Upper lobe of right lung (tissue), 1 donor: ENCODE measurements at regions not wholly inside any gene's neighbourhood (a gene's known extent, or its start where the extent isn't known, plus 50 kb on each side); places are given as distances from the start of the nearest gene placed in this dataset.

Experiments used
- ATAC-seq: fragments of 200-7000 bp; cut with Tn5 transposase; one replicate; pipeline ENCODE4 v1.9.1; 2020; ENCODE audit warnings: mild to moderate bottlenecking, moderate library complexity
- DNase-seq: peaks from one replicate; pipeline ENCODE4 v3.0.0-alpha.2; 2020
- H3K27ac ChIP-seq: fragments of 200-600 bp; one replicate; pipeline ENCODE4 v1.8.0; 2022
- H3K27me3 ChIP-seq: fragments of 200-600 bp; one replicate; pipeline ENCODE4 v1.8.0; 2022; ENCODE audit warnings: mild to moderate bottlenecking
- H3K36me3 ChIP-seq: fragments of 200-600 bp; one replicate; pipeline ENCODE4 v1.8.0; 2022
- H3K4me1 ChIP-seq: fragments of 200-600 bp; one replicate; pipeline ENCODE4 v1.8.0; 2022
- H3K4me3 ChIP-seq: fragments of 200-600 bp; one replicate; pipeline ENCODE4 v1.8.0; 2022; ENCODE audit warnings: mild to moderate bottlenecking
- H3K9me3 ChIP-seq: fragments of 200-600 bp; one replicate; pipeline ENCODE4 v1.8.0; 2022
- CTCF ChIP-seq: fragments of 200-600 bp; IDR thresholded peaks from one replicate; pipeline ENCODE4 v1.8.0; 2022; ENCODE audit warnings: antibody characterized with exemption
- intact Hi-C: fragments of 100-400 bp; cut with DNase I; formaldehyde crosslinking; loops from one replicate; pipeline ENCODE4 v1.11.0; 2022
- donor health status: DM: no; HTN: yes; CAD: no; lungs with severe emphysema.

GRCh38 chr13:104008075-104008474, 941.9 kb upstream of the SLC10A2 start:
- intact Hi-C loops: no loop called here
- no peaks in the 10 kb centered on the region for H3K36me3 ChIP-seq
- DNase-seq (no peak), ATAC-seq (no peak)
- no peaks in the 10 kb centered on the region for H3K4me1 ChIP-seq
- TF ChIP-seq CTCF: no peak
- no peaks in the 10 kb centered on the region for H3K27me3 ChIP-seq
- no peak overlapping the region for H3K27ac ChIP-seq
- no peak overlapping the region for H3K4me3 ChIP-seq
- H3K9me3 ChIP-seq: no peaks in the 10 kb centered on the region

- H3K9me3 ChIP-seq: no peaks in the 10 kb centered on the region
- H3K27me3 ChIP-seq: no peaks in the 10 kb centered on the region
- H3K4me1 ChIP-seq: no peaks in the 10 kb centered on the region
- H3K4me3 ChIP-seq: no peak overlapping the region
- no peak overlapping the region for H3K27ac ChIP-seq
- intact Hi-C loops: no loop called here
- no peak for DNase-seq
- TF ChIP-seq CTCF: no peak
- no peaks in the 10 kb centered on the region for H3K36me3 ChIP-seq
- no peak for ATAC-seq
These were observed 940.4 kb upstream of the SLC10A2 start for GRCh38 chr13:104006625-104007075.

GRCh38 chr13:104004572-104004971, 938.4 kb upstream of the SLC10A2 start:
- no peaks in the 10 kb centered on the region for H3K9me3 ChIP-seq
- H3K36me3 ChIP-seq: no peaks in the 10 kb centered on the region
- TF ChIP-seq CTCF: no peak
- intact Hi-C loops: no loop called here
- H3K27me3 ChIP-seq: no peaks in the 10 kb centered on the region
- no peak for ATAC-seq
- H3K27ac ChIP-seq: no peak overlapping the region
- no peak for DNase-seq
- H3K4me1 ChIP-seq: no peaks in the 10 kb centered on the region
- H3K4me3 ChIP-seq: no peak overlapping the region

GRCh38 chr13:104002216-104002615, 936.0 kb upstream of the SLC10A2 start:
- TF ChIP-seq CTCF: no peak
- Histone ChIP-seq H3K4me1 (no peaks in the 10 kb centered on the region), H3K36me3 (no peaks in the 10 kb centered on the region), H3K27me3 (no peaks in the 10 kb centered on the region), H3K4me3 (no peak overlapping the region), H3K9me3 (no peaks in the 10 kb centered on the region), H3K27ac (no peak overlapping the region)
- intact Hi-C loops: no loop called here
- no peak for DNase-seq
- no peak for ATAC-seq

GRCh38 chr13:104001766-104002165, 935.5 kb upstream of the SLC10A2 start:
- no peaks in the 10 kb centered on the region for H3K4me1 ChIP-seq
- intact Hi-C loops: no loop called here
- no peak for TF ChIP-seq CTCF

GRCh38 chr13:103996733-103997132, 930.5 kb upstream of the SLC10A2 start:
- DNase-seq: no peak
- Histone ChIP-seq H3K4me3 (no peak overlapping the region), H3K9me3 (no peaks in the 10 kb centered on the region), H3K4me1 (no peaks in the 10 kb centered on the region), H3K36me3 (no peaks in the 10 kb centered on the region), H3K27ac (no peak overlapping the region), H3K27me3 (no peaks in the 10 kb centered on the region)
- ATAC-seq: no peak
- TF ChIP-seq CTCF: no peak
- intact Hi-C loops: no loop called here

More at GRCh38 chr13:104001766-104002165, 935.5 kb upstream of the SLC10A2 start:
- no peaks in the 10 kb centered on the region for H3K27me3 ChIP-seq
- no peak for ATAC-seq
- H3K9me3 ChIP-seq: no peaks in the 10 kb centered on the region
- DNase-seq: no peak
- no peaks in the 10 kb centered on the region for H3K36me3 ChIP-seq
- no peak overlapping the region for H3K27ac ChIP-seq
- H3K4me3 ChIP-seq: no peak overlapping the region
